ENCODE measurements at regions not wholly inside any gene's neighbourhood (a gene's known extent, or its start where the extent isn't known, plus 50 kb on each side); places are given as distances from the start of the nearest gene placed in this dataset.
A peak's percentile ranks its signal among the peaks of the same experiment; 100 is the strongest.

DNA sequence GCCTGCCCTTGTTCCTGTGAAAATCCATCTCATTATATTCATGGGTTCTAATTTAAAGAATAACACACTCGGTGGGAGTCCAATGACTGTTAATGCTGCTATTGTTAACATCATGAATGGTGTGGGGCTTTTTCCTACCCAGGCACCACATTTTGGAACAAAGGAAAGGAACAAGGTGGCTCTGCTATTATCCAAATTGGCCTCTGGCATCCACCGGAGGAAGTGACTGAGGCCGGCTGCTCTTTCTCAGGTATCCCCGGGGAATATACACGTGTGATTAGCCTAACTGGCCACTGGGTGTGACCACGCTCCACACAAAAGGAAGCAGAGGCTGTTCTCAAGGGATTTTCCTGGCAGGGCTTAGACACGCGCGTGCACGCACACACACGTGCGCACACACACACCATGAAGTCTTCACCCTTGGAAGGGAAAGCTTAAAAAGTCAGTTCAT lies 601.2 kb upstream of the ARID1B start:
- DNase-seq, result no peak

DNA sequence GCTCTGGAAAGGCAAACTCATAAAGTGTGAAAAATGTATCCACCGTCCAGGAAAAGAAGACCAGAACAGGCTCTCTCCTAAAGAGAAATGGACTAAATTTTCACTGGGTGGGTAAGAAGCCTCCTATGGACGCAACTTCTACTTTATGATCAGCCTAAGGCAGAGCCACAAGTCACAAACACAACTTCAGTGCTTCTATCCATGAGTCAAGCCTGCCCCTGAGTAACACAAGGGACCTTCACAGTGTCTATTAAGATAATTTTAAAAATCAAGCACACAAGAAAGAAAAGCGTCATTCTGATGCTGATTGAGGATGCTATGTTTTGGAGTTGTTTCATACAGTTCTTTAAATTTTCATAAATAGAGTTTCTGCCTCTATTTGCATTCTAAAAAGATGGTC lies 601.7 kb upstream of the ARID1B start:
- DNase-seq, result no peak

DNA sequence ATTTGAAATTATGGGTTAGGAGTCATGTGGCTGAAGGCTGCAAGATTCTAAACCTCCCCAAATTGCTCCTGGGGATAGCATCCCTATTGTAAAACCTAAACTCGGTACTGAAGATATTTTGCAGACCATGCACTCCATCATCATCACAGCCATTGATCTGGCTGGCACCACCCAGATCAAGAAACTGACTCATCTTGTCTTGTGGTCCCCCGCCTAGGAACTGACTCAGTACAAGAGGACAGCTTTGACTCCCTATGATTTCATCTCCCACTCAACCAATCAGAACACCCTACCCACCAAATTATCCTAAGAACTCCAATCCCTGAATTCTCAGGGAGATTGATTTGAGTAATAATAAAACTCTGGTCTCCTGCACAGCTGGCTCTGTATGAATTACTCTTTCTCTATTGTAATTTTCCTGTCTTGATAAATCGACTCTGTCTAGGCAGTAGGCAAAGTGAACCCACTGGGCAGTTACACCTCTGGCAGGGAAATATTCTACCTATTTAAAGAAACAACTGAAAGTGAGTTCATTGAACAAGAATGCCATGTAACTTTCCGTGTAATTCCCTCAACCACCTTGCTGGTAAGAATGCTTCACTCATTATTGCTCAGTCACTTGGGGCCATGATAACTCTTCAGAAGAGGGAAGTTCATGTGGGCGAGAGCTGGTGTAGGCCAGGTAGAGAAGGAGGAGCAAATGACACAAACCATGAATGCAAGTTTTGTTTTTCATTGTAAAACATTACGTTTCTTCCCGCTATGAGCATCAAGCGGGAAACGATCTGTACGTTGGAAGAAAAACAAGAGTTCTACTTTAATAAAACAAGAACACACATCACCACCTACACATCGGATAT lies 602.9 kb upstream of the ARID1B start:
- DNase-seq, result no peak

DNA sequence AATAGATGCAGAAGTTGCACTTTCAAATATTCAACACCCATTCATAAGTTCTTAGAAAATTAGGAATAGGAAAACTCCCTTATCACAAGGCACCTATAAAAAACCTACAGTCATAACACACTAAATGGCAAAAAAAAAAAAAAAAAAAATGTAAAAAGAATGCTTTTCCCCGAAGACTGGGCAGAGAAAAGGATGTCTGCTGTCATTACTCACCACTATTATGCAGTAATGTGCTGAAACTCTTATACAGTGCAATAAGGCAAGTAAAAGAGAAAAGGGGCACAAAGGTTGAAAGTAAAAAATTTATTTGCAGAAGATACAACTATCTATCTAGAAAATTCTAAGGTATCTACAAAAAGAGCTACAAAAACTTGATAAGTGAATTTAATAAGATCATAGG lies 607.8 kb upstream of the ARID1B start:
- DNase-seq, result peak in 1 of 2 donors; percentile 43

DNA sequence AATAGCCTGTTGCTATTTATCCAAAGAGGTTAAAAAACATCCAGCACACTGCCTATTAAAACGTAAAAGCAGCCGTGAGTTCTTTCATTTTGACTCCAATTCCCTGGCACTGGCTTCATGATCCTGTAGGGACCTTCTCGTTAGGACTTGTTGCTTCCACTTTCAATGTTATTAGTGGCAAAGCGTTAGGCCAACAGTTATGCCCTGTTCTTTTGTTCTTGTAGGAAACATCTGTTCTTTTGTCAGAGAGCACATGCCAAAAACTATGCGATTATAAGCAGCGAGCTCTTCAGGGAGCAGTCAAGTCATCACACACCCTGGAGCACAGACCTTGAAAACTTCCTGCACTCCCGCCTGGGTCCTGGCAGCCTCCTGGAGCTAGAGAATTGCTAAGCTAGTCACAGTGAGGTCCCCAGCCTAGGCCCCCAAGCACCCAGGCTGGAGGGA lies 609.5 kb upstream of the ARID1B start:
- DNase-seq, result peak in 1 of 2 donors; percentile 79

DNA sequence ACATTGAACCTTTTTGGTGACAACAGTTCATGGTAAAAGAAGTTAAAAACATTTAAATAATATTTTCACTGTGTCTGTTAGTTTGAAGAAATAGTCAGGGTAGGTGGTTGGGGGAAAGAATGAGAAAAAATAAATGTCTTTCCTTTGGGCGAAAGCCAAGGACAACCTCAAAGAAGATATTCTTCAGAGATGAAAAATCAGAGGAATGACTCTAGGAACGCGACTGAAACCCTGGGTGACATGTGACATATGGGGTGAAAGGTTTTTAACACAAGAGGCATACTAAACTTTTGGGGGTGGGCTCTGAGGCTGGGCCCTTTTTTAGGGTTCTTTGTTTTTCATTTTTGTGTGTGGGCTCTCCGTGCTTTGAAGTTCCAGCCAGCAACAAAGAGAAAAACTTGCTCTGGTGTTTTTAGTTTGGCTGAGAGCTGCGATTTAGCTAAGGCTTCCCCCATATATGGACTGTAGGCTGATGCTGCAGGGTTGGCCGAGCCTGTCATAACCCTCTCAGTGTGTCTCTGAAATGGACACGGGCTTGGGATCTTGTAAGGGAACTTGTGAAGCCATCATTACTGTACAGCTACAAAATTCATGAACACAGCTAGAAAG lies 610.1 kb upstream of the ARID1B start:
- no peak for DNase-seq

DNA sequence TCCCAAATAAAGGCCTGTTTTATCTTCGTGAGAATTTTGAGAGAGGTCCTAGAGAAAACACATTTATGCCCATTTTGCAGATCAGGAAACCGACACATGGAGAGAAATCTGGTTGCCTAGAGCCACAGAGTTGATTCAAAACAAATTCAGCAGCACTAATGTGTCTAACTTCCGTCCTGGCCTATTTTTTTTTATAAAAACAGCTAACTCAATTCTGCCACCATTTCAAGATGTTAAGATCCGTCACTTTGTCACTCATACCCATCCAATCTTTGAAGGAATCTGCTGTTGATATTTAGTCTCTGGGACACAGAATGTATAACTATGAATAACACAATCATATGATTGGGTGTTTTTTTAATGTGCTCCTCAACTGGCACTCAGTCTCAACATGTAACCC lies 611.1 kb upstream of the ARID1B start:
- no peak for DNase-seq

DNA sequence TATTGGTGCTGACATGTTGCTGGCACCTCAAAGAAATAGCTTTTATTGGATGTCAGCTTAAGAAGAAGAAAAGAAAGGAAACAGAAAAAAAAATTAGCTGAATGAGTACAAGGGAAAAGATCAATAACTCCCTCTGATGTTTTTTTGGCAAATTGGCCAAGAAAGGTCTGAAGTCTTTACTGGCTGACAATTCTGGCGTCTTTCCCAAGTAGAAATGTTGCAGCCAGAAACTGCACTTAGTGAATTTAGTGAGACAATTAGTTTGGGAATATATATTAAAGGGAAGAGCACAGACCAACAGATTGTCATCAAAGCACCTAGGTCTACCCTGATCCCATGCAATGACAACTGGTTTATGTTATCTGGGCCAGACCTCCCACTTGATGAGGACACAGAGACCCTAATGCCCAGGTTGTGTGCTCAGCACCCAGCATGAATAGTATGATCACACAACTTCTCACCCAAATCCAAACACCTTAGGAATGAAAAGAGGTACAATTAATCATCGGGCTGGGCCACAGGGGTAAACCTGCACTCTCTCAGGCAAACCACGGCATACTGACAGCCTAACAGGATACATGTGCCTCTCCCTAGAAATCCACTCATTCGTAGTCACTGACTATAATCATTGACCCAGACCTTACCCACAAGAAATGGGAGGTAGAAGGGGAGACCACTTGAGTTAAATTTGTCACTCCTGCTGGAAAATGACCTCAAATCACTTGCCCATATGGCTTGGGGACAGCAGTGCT lies 612.3 kb upstream of the ARID1B start:
- DNase-seq, result no peak

DNA sequence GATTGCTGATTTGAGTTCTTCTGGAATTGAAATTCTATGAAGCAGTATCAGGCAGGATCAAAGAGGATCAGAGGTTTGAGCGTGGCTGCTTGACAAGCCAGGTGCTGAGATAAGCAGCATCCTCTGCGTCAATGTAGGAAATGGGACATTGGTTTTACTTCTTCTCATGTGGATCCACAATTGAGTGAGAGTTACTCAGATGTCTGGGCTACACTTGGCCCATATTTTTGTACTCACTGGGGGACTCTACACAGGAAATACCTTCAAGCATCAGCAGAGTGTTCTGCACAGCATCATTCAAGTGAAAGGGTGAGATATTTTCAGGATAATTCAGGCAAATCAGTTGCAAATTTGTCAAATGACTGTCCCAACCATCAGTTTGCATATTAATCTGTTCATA lies 613.9 kb upstream of the ARID1B start:
- DNase-seq, result no peak

DNA sequence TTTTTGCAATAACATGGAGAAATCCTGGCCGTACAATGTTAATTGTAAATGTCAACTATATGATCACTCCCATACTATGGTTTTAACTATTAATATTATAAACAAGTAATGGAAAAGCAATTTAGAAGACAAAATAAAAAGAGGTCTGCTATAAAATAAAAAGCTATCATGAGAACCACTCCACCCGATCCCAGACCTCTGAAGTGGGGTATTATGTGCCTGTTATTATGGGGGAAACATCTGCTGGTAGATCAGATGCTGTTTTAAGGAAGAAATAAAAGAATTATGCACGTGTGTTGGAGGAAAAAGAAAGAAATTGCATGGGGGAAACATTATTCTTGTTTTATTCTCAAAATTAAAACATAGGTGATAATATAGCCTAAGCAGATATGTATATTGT lies 615.7 kb upstream of the ARID1B start:
- no peak for DNase-seq

DNA sequence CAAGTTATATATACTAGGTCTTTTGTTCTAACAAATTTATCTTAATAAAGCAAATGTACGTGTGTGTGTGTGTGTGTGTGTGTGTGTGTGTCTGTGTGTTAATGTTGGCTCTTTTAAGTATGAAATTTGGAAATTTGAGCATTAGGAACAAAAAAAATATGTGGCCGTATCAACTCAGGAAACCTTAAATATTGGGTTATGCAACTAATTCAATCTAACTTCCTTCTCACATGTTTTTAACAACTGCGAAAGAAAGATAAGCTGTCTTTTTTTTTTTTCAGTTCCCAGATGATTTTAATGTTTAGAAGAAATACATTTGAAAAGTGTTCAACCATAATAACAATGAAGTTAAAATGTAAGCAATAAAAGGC lies 616.4 kb upstream of the ARID1B start:
- DNase-seq, result peak in 1 of 2 donors; percentile 65

DNA sequence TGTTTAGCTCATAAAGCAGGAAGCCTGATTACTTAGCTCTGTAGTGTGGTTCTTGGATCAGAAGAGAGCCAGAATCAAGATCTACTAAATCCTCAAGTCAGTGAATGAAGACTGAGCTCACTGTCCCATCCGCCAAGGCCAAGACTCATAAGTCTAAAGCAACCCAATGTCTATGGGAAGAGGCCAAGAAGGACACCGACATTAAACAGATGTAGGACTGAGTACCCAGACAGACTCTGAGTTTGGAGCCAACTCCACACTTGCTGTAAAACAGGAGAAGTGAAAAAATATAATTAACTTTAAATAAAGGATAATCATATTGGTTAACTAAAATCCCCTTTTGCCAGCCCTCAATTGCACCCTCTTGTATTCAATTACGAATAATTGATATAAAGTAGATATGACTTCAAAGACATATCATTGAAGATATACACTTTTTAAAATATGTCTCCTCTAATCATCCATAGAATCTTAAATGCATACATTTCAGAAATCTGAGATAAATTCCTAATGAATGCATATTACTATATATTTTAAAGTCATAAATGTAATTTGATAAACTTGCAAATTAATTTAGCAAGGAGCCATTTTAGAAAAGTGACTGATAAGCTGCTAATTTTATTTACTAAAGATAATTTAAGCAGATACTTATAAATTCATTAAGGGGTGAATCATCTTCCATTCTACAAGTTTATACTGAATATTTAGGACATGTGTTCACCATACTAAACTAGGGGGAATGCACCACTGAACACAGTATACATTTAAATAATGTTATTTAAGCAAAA lies 617.0 kb upstream of the ARID1B start:
- no peak for DNase-seq

DNA sequence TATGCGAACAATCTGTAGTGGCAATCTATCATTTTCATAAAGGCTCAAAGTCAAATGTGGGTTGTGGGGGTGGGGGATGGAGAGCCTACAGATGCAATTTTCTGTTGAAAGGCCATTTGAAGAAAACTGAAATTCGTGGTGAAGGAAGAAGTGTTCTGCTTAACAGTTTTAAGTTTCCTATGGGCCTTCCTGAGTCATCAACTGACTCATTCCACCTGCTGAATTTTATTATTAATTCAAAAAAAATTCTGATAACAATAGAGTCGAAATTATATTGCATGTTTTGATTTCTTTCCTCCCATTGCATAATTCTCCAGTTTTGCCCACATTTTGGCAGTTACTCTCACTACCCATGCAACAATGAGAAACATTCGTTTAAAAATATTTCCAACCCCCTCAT lies 622.3 kb upstream of the ARID1B start:
- DNase-seq, result peak in 1 of 2 donors; percentile 80

DNA sequence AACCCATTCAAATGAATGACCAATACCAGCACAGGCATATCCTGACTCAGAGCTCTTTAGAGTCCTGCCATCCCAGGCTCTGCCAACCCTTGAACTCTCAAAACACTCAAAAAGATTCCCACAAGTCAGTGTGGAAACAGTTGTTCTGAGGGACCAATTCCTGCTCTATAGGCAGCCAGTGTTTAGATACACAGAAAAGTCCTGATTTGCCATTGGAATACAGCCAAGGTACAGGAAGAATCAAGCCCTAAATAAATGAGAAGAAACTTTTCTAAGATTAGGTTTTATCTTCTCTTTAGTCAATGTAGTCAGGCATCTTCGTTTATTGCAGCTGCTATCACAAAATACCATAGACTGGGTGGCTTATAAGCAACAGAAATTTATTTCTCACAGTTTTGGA lies 626.8 kb upstream of the ARID1B start:
- DNase-seq, result no peak

DNA sequence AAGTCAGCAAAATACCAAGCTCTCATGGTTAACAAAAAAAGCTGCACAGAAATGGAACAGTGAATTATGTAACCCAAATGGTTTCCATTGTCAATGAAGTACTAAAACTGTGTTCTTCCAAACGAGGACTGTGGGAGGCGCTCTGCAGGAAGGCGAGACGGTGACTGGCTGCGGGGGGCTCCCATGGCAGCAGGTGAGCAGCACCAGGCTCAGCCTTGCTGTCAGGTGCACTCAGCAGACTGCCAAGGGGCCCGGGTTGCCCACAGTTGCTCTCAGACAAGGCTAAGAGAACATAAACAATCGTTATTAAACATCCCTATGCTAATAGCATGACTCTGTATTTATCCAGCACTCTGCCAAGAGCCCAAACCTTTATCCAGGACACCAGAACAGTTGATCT lies 630.3 kb upstream of the ARID1B start:
- DNase-seq, result no peak

DNA sequence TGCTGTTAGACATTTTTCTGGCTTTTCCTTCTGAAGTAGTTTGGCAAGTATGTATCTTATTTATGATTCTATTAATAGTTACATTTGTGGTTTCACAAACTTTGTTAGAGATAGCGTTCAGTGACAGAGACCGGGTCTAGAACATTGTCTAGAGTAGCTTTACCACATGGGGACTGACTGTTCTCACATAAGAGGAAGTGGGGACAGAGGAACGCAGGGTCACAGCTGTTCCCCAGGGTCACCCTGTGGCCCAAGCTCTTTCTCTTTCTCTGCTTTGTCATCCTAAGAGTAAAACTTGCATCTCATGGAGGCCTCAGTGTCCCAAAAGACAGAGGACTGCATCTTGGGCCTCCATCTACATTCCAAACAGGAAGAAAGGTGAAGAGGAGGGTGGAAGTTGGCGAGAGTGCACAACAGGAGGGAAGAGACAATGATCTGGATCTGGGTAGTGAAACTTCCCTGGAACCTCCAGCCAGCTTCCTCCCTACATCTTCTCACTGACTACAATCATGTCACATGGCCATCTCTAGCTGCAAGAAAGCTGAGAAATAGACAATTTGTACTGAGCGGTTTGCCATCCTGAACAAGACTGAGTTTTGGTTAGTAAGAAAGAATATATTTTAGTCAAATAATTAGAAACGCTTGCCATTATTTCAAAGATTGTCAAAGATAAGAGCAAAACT lies 645.8 kb upstream of the ARID1B start:
- peak in 1 of 2 donors; percentile 87 for DNase-seq

DNA sequence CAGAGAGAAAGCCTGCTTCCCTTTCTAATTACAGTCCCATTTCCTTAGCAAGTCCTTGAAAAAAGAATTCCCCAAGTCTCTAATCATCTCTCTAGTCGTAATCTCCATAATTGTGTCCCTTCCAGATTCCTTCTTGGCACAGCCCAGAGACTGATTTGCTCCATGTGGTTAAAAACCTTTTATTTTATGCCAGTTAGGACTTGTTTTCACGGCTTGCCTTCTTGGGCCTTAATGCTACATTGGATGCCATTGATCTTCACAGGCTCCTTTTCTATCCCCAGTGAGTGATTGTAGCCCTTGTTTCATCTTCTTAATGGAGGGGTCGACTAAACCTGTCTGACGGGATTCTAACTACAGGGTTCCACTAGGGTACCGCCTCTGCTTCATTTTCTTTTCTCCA lies 650.6 kb upstream of the ARID1B start:
- DNase-seq, result no peak

DNA sequence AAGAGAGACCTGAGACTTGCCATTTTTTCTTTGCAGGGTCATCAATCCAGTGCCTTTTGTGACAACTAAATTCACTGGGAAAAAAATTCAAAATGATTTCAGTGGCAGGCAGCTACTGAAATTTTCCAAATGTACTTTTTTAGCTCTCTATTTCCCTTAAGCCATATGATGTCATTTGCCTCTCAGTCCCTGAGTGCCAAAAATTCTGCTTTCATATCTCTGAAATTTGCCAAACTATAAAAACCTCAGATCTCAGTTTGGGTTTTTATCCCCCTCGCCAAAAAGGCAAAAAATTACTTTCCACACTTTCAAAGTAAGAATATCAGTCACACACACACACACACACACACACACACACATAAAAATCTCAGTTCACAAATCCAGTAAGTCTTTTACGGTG lies 651.3 kb upstream of the ARID1B start:
- no peak for DNase-seq

DNA sequence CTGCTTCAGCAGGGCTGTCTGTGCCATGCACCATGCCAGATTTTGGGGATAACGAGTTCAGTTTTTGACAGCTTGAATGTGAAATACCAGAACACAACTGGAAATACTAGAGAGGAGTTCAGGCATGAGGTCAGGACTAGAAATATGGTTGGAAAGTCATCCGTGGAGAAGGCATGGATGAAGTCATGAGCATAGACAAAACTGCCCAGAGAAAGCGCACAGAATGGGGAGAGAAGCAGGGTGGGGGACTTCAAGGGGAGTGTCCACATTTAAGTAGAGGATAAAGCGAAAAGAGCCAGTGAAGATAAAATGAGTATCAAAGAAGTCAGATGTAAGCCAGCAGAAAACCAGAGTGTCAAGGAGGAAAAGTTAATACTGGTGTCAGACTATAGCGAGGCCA lies 653.4 kb upstream of the ARID1B start:
- no peak for DNase-seq

DNA sequence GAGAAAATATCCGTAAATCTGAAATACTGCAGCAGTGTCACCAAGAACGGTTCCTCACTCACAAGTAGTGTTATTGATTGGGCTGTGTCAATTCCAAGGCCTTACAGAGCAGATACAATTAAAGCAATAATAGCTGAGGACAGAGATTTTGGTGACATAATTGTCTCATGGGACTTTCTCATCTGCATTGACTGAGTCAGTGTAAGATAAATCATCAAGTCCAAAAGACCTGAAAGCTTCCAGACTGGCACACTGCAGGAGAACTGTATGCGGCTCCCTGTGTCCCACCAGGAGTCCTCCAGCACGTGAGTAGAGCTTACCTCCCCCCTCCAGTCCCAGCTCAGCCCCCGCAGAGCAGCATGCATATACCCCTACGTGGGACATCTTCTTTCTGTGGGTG lies 655.2 kb upstream of the ARID1B start:
- no peak for DNase-seq

DNA sequence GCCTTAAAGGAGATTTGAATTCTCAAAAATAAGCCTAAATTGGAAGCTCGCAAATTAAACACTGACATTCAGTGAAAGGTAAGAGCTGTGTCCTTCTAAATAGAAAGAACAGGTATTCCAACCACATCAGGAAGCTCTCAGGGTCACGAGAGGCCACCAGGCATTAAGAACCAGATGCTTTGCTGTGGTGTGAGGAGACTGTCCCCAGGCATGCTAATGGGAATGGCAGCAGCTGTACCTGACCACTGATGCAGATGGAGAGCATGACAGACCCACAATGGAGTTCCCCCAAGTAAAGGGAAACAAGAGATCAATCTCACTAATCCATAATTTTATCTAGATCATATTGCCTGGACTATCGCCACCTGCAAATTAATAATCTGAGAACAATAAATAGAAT lies 658.9 kb upstream of the NOX3 start:
- DNase-seq, result no peak

DNA sequence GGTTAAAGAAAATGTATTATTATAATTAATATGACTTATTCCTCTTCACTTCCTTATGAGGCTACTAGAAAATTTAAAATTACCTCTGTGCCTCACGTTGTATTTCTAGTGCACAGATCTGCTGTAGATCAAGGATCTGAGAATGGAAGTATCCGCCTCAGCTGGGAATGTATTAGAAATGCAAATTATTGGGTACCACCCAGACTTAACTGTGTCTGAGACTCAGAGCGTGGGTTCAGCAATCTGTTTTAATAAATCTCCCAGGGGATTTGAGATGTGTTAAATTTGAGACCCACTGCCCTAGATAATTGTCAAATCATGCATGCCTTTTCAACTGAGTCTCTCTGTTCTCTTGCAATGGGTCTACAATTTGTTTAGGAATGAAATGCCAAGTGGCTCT lies 658.0 kb upstream of the NOX3 start:
- no peak for DNase-seq
